Endothelial cell of umbilical vein (primary cell): ENCODE measurements at regions not wholly inside any gene's neighbourhood (a gene's known extent, or its start where the extent isn't known, plus 50 kb on each side); places are given as distances from the start of the nearest gene placed in this dataset.

Source experiments
- BruUV-seq: library from RNA; stranded (reverse); fragments of 400-500 nt; replicated peaks from 2 replicates; lab custom pipeline; 2021; lab: Mats Ljungman, UMichigan
- CTCF ChIA-PET: fragments of 300-600, 350-600 bp; sonication (Branson Sonifier 250); formaldehyde crosslinking; loops from one replicate; lab custom pipeline; 2021; ENCODE audit warnings: antibody characterized with exemption, inconsistent platforms; lab: Charles Lee
- POLR2A ChIA-PET: fragments of 300-600, 350-600 bp; sonication (Branson Sonifier 250); formaldehyde crosslinking; loops from one replicate; lab custom pipeline; 2021; ENCODE audit warnings: antibody characterized with exemption, inconsistent platforms; lab: Charles Lee
- DNase-seq: peaks from one replicate; pipeline ENCODE4 v3.0.0-alpha.2; 2011; ENCODE audit warnings: low read depth, low spot score
- FAIRE-seq: peaks from 2 replicates; lab custom pipeline; 2011; peaks lifted over from hg19 to GRCh38; lab: Jason Lieb, UNC
- H2AFZ ChIP-seq: 2 replicates; pipeline ENCODE4 v1.6.0; 2012; ENCODE audit warnings: low read depth, low read length, control low read depth, inconsistent platforms
- H3K27ac ChIP-seq: 2 replicates; pipeline ENCODE4 v1.5.1; 2011; ENCODE audit warnings: low read depth, mild to moderate bottlenecking, control low read depth, low read length, moderate library complexity; ENCODE audit not compliant: insufficient read depth
- H3K27me3 ChIP-seq, 2 experiments: 2 replicates each; pipeline versions ENCODE4 v1.6.0 to v1.6.1; 2011; ENCODE audit warnings: low read length in 2 of 2, mixed read lengths in 1 of 2; ENCODE audit not compliant: control insufficient read depth in 2 of 2, insufficient read depth in 2 of 2
- H3K36me3 ChIP-seq, 2 experiments: 2 replicates in 1 of 2; 3 replicates in 1 of 2; pipeline ENCODE4 v1.5.1; 2011; ENCODE audit warnings: low read length in 2 of 2, mild to moderate bottlenecking in 1 of 2, moderate library complexity in 1 of 2; ENCODE audit not compliant: control insufficient read depth in 2 of 2, insufficient read depth in 2 of 2; ENCODE audit errors: extremely low read depth in 1 of 2
- H3K4me1 ChIP-seq: 3 replicates; pipeline ENCODE4 v1.5.1; 2011; ENCODE audit warnings: mild to moderate bottlenecking, low read length; ENCODE audit not compliant: control insufficient read depth, insufficient read depth; ENCODE audit errors: extremely low read depth
- H3K4me2 ChIP-seq: 2 replicates; pipeline ENCODE4 v1.6.1; 2011; ENCODE audit warnings: low read length, control low read depth, mixed read lengths; ENCODE audit not compliant: insufficient read depth
- H3K4me3 ChIP-seq, 3 experiments: fragments of 200-600 bp in 1 of 3; sonication (generic), shearing (Covaris generic) in 1 of 3; replicated peaks in 1 of 3; 2 replicates each; pipeline ENCODE4 v1.5.1; 2011 to 2016; ENCODE audit warnings: control low read depth in 3 of 3, low read length in 3 of 3, mild to moderate bottlenecking in 2 of 3, inconsistent platforms in 1 of 3, low read depth in 1 of 3, moderate library complexity in 1 of 3; ENCODE audit not compliant: insufficient read depth in 1 of 3
- H3K79me2 ChIP-seq: 2 replicates; pipeline ENCODE4 v1.6.0; 2012; ENCODE audit warnings: low read length, inconsistent platforms; ENCODE audit not compliant: control insufficient read depth, insufficient read depth
- H3K9ac ChIP-seq: replicated peaks from 2 replicates; pipeline ENCODE3; 2011; ENCODE audit warnings: low read length, control low read depth; ENCODE audit not compliant: insufficient read depth; ENCODE audit errors: extremely low read depth
- H3K9me1 ChIP-seq: replicated peaks from 3 replicates; pipeline ENCODE4 v1.6.0; 2011; ENCODE audit warnings: mild to moderate bottlenecking, low read length; ENCODE audit not compliant: control insufficient read depth, insufficient read depth; ENCODE audit errors: extremely low read depth
- H3K9me3 ChIP-seq: replicated peaks from 2 replicates; pipeline ENCODE4 v1.5.1; 2012; ENCODE audit warnings: low read length, inconsistent platforms; ENCODE audit not compliant: control insufficient read depth, insufficient read depth
- H4K20me1 ChIP-seq: replicated peaks from 2 replicates; pipeline ENCODE3; 2011; ENCODE audit warnings: mild to moderate bottlenecking, low read length; ENCODE audit not compliant: control insufficient read depth, insufficient read depth; ENCODE audit errors: extremely low read depth
- EZH2 ChIP-seq: IDR thresholded peaks from 2 replicates; pipeline ENCODE4 v1.6.1; 2012; ENCODE audit warnings: borderline replicate concordance, low read depth, mild to moderate bottlenecking, moderate library complexity, low read length, inconsistent platforms; ENCODE audit not compliant: severe bottlenecking
- FOS ChIP-seq: IDR thresholded peaks from 2 replicates; pipeline ENCODE4 v1.6.1; 2011; ENCODE audit warnings: mild to moderate bottlenecking, low read length, moderate library complexity, borderline replicate concordance; ENCODE audit not compliant: insufficient read depth
- GATA2 ChIP-seq: IDR thresholded peaks from 2 replicates; pipeline ENCODE4 v1.7.0; 2011; ENCODE audit warnings: low read depth, mild to moderate bottlenecking, moderate library complexity, mixed read lengths, low read length; ENCODE audit not compliant: insufficient read length, insufficient read depth
- JUN ChIP-seq: IDR thresholded peaks from 2 replicates; pipeline ENCODE4 v1.6.1; 2011; ENCODE audit warnings: borderline replicate concordance, low read depth; ENCODE audit not compliant: insufficient read length, insufficient read depth
- MYC ChIP-seq: IDR thresholded peaks from one replicate; pipeline ENCODE4 v1.6.1; 2011; ENCODE audit warnings: mild to moderate bottlenecking, low read depth, low read length
- POLR2A ChIP-seq: IDR thresholded peaks from 2 replicates; pipeline ENCODE4 v1.6.1; 2012; ENCODE audit warnings: low read depth, mild to moderate bottlenecking, control low read depth, low read length
- POLR2AphosphoS5 ChIP-seq: IDR thresholded peaks from 2 replicates; pipeline ENCODE4 v1.6.1; 2012; ENCODE audit warnings: low read depth, mild to moderate bottlenecking, control low read depth, low read length, moderate library complexity; ENCODE audit not compliant: insufficient read depth
- dilution Hi-C: fragments of 300-500 bp; cut with MboI; formaldehyde crosslinking; loops from one replicate; pipeline ENCODE4 v1.15.0; 2019; ENCODE audit warnings: low sequenced_read_pairs; ENCODE audit not compliant: extremely low pct_ligation_motif_present
- intact Hi-C: fragments of 100-400 bp; cut with micrococcal nuclease; formaldehyde crosslinking; loops from one replicate; pipeline ENCODE4 v1.10.0; 2022
- TF ChIP-seq, protein P1 (sequence below): IDR thresholded peaks from 2 replicates; pipeline ENCODE4 v1.6.1; 2011; ENCODE audit not compliant: insufficient read depth, insufficient read length
- TF ChIP-seq, protein P2 (sequence below), 2 donors: IDR thresholded peaks; 1 replicate in 1 of 2; 2 replicates in 1 of 2; pipeline ENCODE4 v1.5.1; 2011; ENCODE audit warnings: low read length in 2 of 2, mild to moderate bottlenecking in 2 of 2, moderate library complexity in 2 of 2, control low read depth in 1 of 2, inconsistent platforms in 1 of 2, low read depth in 1 of 2; ENCODE audit not compliant: insufficient read depth in 1 of 2; ENCODE audit errors: extremely low read depth in 1 of 2

DNA sequence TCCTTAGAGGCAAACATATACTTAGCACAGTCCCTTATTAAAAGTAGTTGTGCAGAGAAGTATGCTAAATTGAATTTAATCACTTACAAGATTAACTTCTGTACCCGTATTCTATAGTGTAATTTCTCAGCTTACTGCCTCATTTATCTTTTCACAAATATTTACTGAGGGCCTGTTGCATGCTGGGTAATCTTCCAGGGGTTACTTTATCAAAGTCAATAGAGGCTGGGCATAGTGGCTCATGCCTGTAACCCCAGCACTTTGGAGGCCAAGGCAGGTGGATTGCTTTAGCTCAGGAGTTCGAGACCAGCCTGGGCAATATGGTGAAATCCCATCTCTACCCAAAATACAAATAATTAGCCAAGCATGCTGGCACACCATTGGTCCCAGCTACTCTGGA is 111.7 kb upstream of the RAB27B start:
- FAIRE-seq (no peak), DNase-seq (no peak)
- Histone ChIP-seq H3K79me2 (no peaks in the 10 kb centered on the region), H3K4me1 (peaks cover 13% of the 10 kb centered on the region), H3K9me3 (no peaks in the 10 kb centered on the region), H3K4me3 (no peak overlapping the region), H3K9me1 (no peaks in the 10 kb centered on the region), H4K20me1 (no peaks in the 10 kb centered on the region), H3K36me3 (no peaks in the 10 kb centered on the region), H3K27me3 (no peaks in the 10 kb centered on the region), H2AFZ (no peak overlapping the region), H3K4me2 (no peak overlapping the region), H3K27ac (no peak overlapping the region), H3K9ac (no peak overlapping the region)
- ChIA-PET POLR2A (no interaction called here), CTCF (interaction anchor here (0.8 to 2.1 kb wide), 2 partner anchors 19 to 37 kb away, joined by 3 to 6 read pairs; no protein-coding TSS in a partner anchor)
- TF ChIP-seq GATA2, result no peak
- TF ChIP-seq POLR2A, result no peak
- TF ChIP-seq POLR2AphosphoS5, result no peak
- TF ChIP-seq MYC, result no peak
- TF ChIP-seq, protein P1, sequence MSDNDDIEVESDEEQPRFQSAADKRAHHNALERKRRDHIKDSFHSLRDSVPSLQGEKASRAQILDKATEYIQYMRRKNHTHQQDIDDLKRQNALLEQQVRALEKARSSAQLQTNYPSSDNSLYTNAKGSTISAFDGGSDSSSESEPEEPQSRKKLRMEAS, result no peak
- TF ChIP-seq FOS, result no peak
- TF ChIP-seq, protein P2, sequence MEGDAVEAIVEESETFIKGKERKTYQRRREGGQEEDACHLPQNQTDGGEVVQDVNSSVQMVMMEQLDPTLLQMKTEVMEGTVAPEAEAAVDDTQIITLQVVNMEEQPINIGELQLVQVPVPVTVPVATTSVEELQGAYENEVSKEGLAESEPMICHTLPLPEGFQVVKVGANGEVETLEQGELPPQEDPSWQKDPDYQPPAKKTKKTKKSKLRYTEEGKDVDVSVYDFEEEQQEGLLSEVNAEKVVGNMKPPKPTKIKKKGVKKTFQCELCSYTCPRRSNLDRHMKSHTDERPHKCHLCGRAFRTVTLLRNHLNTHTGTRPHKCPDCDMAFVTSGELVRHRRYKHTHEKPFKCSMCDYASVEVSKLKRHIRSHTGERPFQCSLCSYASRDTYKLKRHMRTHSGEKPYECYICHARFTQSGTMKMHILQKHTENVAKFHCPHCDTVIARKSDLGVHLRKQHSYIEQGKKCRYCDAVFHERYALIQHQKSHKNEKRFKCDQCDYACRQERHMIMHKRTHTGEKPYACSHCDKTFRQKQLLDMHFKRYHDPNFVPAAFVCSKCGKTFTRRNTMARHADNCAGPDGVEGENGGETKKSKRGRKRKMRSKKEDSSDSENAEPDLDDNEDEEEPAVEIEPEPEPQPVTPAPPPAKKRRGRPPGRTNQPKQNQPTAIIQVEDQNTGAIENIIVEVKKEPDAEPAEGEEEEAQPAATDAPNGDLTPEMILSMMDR (IDR thresholded peaks at IDR 0.05; ENCODE audit: extremely low read depth in 1 of 2, insufficient read depth in 1 of 2, low read depth in 1 of 2, low read length in 2 of 2), result no peak
- TF ChIP-seq EZH2, result no peak
- TF ChIP-seq JUN, result no peak
- BruUV-seq, result no TSS peak
- dilution Hi-C loops (no loop called here), intact Hi-C loops (no loop called here)
